ENCODE measurements at regions not wholly inside any gene's neighbourhood (a gene's known extent, or its start where the extent isn't known, plus 50 kb on each side); places are given as distances from the start of the nearest gene placed in this dataset.

- Histone ChIP-seq H4K91ac (replicated peaks; ENCODE audit: insufficient read length, low read length) (no peak overlapping the region), H3K27ac (ENCODE audit: low read depth, low read length) (no peak overlapping the region), H3K14ac (ENCODE audit: insufficient read length) (no peak overlapping the region), H3K4me2 (ENCODE audit: insufficient read depth in 1 of 2, low read depth in 2 of 2, low read length in 2 of 2) (no peak overlapping the region), H3K9me3 (ENCODE audit: insufficient read depth in 2 of 2, low read depth in 1 of 2, low read length in 1 of 2) (no peaks in the 10 kb centered on the region), H3K79me2 (ENCODE audit: control insufficient read depth in 1 of 2, insufficient read depth in 2 of 2, low read length in 2 of 2) (no peaks in the 10 kb centered on the region), H2BK15ac (ENCODE audit: low read length) (no peak overlapping the region), H3K23me2 (ENCODE audit: low read depth, low read length) (no peaks in the 10 kb centered on the region), H3K56ac (replicated peaks; ENCODE audit: insufficient read length, low read depth, low read length) (no peak overlapping the region), H2BK5ac (ENCODE audit: low read depth, low read length) (no peak overlapping the region), H4K20me1 (replicated peaks in 1 of 2; ENCODE audit: control insufficient read depth in 1 of 2, insufficient read depth in 2 of 2, low read length in 2 of 2) (no peaks in the 10 kb centered on the region), H4K8ac (ENCODE audit: extremely low read depth, insufficient read depth, low read length) (no peak overlapping the region), H2BK120ac (replicated peaks; ENCODE audit: low read depth, low read length) (no peak overlapping the region), H2AK5ac (ENCODE audit: low read depth, low read length) (no peak overlapping the region), H2BK12ac (ENCODE audit: low read depth, low read length) (no peak overlapping the region), H3K23ac (ENCODE audit: insufficient read length) (no peak overlapping the region), H2AFZ (ENCODE audit: low read length) (no peak overlapping the region), H3K9ac (replicated peaks in 1 of 4; ENCODE audit: extremely low read depth in 1 of 4, low read depth in 3 of 4, low read length in 3 of 4) (no peak overlapping the region), H2BK20ac (ENCODE audit: low read length) (no peak overlapping the region), H3K4me3 (ENCODE audit: extremely low read depth in 1 of 4, insufficient read depth in 2 of 4, low read depth in 3 of 4, low read length in 4 of 4) (no peak overlapping the region), H3K4me1 (replicated peaks in 1 of 4; ENCODE audit: control insufficient read depth in 3 of 4, insufficient read depth in 4 of 4, low read length in 3 of 4) (no peaks in the 10 kb centered on the region), H3K27me3 (replicated peaks in 1 of 4; ENCODE audit: control insufficient read depth in 3 of 4, extremely low read depth in 1 of 4, insufficient read depth in 3 of 4, low read length in 3 of 4) (no peaks in the 10 kb centered on the region), H3K18ac (ENCODE audit: extremely low read depth, low read length) (no peak overlapping the region), H4K5ac (ENCODE audit: insufficient read length, low read depth, low read length) (no peak overlapping the region), H3K36me3 (ENCODE audit: control insufficient read depth in 2 of 4, insufficient read depth in 4 of 4, low read length in 3 of 4) (no peaks in the 10 kb centered on the region), H3K79me1 (ENCODE audit: low read depth, low read length) (no peaks in the 10 kb centered on the region), H3K4ac (replicated peaks; ENCODE audit: insufficient read length, low read depth, low read length) (no peak overlapping the region)
- DNase-seq (ENCODE audit: low read depth in 1 of 2, low spot score in 2 of 2): no peak
- WGBS, 2 experiments (ENCODE audit: extremely low coverage in 1 of 2, insufficient coverage in 1 of 2, insufficient read length in 1 of 2, insufficient replicate concordance in 2 of 2, low coverage in 1 of 2, low lambda C conversion rate in 2 of 2, missing lambda C conversion rate in 1 of 2): 95% methylated on average over 6 of the region's 6 CpGs; no CpG with 5 or more reads in 1 of the 2 experiments
- POLR2A ChIA-PET (ENCODE audit: partially characterized antibody): interaction anchor here (0.8 kb wide), 1 partner anchor 9 kb away, joined by 3 read pairs; no protein-coding TSS in a partner anchor
- CTCF ChIA-PET (ENCODE audit: partially characterized antibody): no interaction called here
- TF ChIP-seq HDAC6 (IDR thresholded peaks at IDR 0.05; ENCODE audit: low read depth, low read length) (no peak), POLR2AphosphoS5 (IDR thresholded peaks at IDR 0.05; ENCODE audit: low read depth, low read length) (no peak), NRF1 (IDR thresholded peaks at IDR 0.05; ENCODE audit: low read depth, low read length) (no peak), KDM1A (IDR thresholded peaks at IDR 0.05; ENCODE audit: borderline replicate concordance, low read length) (no peak), POLR2A (IDR thresholded peaks at IDR 0.05; ENCODE audit: control extremely low read depth in 1 of 2, low read depth in 2 of 2, low read length in 2 of 2) (no peak), FOSL1 (IDR thresholded peaks at IDR 0.05; ENCODE audit: insufficient read depth, low read depth, low read length) (no peak), SP1 (IDR thresholded peaks at IDR 0.05; ENCODE audit: low read depth, low read length) (no peak), JUN (IDR thresholded peaks at IDR 0.05; ENCODE audit: low read depth, low read length) (no peak), JUND (IDR thresholded peaks at IDR 0.05; ENCODE audit: low read length) (no peak)
- no peak for FAIRE-seq
These were observed 132.4 kb downstream of the RAB11FIP2 start for GRCh38 chr10:117914334-117914733.

Data from H1 (cell line).